ENCODE measurements at regions not wholly inside any gene's neighbourhood (a gene's known extent, or its start where the extent isn't known, plus 50 kb on each side); places are given as distances from the start of the nearest gene placed in this dataset.

DNA sequence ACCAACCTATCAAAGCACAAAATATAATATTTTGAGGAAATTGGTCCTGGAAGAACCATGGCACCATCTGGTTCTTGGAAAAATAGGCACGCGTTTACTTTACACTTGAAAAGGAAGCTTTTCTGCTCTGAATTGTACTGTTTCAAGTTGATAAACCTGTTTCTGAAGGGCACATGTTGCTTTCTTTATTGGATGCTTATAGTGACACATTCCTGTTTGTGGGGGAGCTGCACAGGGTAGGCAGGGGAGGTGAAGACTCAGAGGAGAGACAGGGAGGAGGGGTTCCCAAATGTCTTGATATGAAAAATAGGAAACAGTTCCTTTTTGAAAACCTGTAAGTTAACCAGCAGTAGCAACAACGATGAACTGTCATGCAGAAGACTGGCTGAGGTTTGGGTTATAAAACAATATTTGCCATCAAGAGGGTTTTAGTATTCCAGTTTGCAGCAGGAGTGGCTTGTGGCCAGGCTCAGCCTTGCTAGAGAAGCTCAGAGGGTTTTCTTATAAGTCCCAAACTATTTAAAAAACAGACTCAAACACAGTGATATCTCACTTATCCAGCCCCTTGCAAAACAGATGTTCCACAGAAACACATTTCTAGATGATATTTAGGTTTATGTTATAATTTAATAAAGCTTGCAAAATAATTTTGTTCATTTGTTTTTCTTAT lies 127.0 kb upstream of the MROH9 start:
- TF ChIP-seq, protein P1, sequence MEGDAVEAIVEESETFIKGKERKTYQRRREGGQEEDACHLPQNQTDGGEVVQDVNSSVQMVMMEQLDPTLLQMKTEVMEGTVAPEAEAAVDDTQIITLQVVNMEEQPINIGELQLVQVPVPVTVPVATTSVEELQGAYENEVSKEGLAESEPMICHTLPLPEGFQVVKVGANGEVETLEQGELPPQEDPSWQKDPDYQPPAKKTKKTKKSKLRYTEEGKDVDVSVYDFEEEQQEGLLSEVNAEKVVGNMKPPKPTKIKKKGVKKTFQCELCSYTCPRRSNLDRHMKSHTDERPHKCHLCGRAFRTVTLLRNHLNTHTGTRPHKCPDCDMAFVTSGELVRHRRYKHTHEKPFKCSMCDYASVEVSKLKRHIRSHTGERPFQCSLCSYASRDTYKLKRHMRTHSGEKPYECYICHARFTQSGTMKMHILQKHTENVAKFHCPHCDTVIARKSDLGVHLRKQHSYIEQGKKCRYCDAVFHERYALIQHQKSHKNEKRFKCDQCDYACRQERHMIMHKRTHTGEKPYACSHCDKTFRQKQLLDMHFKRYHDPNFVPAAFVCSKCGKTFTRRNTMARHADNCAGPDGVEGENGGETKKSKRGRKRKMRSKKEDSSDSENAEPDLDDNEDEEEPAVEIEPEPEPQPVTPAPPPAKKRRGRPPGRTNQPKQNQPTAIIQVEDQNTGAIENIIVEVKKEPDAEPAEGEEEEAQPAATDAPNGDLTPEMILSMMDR (IDR thresholded peaks at IDR 0.05): no peak
- no peak for TF ChIP-seq POLR2A (IDR thresholded peaks at IDR 0.05)

All from adrenal gland (tissue), 5 donors.